Occipital lobe (tissue), 1 donor: ENCODE measurements at regions not wholly inside any gene's neighbourhood (a gene's known extent, or its start where the extent isn't known, plus 50 kb on each side); places are given as distances from the start of the nearest gene placed in this dataset.
"Not testable (repeated sequence)": the region's sequence is repeated elsewhere in the genome, so short reads cannot be mapped to it uniquely, and the experiment has no call there.

ENCODE experiments used
- DNase-seq: peaks from one replicate; lab custom pipeline; 2025; lab: John Stamatoyannopoulos, UW

GRCh38 chr12:90611048-90611447 is 343.9 kb downstream of the CCER1 start:
- DNase-seq = no peak

- DNase-seq = no peak
Observed at GRCh38 chr12:90593596-90594295, 361.2 kb downstream of the CCER1 start.

DNA sequence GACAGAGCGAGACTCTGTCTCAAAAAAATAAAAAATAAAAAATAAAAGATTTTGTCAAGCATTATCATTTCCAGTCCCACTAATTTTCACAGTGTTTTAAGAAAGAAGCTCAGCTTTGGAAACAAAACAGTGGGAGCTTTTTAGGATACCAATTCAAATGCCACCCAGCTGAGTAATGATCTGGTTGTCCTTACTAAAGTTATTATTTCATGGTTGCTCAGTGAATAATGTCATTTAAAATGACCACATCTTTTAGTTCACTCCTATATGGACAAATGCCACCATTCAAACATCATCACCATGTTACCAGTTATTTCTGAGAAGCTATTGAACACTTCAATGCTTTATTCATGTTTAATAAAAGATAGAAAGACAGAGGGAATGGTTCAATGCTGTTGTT is 365.0 kb downstream of the CCER1 start:
- no peak for DNase-seq

GRCh38 chr12:90585640-90586304 is 369.2 kb downstream of the CCER1 start:
- DNase-seq = no peak

DNA sequence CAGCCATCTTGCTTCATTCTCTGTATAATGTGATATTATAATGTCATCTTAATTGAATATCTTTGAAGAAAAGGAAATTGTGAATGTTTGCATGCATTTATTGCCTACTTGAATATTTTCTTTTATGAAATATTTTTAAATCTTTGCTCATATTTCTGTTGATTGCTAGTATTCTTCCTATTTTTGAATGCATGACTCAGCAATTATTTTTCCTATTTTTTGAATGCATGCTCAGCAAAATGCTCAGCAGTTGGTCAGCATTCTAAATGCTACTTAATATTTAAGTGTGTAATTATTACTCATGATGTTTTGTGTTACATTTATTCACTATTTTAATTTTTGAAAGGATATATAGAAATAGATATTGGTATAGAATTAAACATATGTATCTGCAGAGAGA is 378.3 kb downstream of the CCER1 start:
- no peak for DNase-seq

DNA sequence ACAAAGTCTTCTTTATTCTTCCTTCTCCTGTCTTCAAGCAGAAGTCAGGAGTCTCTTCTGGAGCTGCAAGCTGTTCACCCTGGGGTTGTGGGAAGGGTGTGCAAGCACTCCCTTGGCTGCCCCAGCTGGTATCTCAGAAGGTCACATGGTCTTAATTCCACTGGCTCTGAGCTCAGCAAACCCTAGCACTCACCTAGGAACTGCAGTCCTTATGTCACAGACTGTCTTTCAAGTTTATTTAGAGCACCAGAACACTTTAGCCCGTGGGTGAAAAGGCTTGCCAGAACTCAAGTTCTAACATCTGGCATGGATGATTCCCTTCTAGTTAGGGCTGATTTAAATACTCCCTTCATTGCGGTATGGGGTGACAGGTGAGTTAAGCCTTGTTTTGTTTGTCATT is 379.0 kb downstream of the CCER1 start:
- DNase-seq = no peak

DNA sequence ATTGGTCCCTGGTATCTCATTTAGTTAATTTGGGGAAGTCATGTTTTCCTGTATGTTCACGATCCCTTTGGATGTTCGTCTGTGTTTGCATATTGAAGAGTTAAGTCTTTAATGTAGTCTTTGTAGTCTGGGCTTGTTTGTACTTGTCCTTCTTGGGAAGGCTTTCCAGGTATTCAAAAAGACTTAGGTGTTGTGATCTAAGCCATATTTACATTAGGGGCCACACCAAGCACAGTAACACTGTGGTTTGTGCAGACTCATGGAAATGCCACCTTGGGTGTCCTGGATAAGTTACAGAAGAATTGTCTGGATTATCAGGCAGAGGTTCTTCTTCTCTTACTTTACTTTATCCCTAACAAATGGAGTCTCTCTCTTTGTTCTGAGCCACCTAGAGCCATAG is 380.3 kb downstream of the CCER1 start:
- no peak for DNase-seq

GRCh38 chr12:90572778-90573177 is 382.2 kb downstream of the CCER1 start:
- no peak for DNase-seq

GRCh38 chr12:90569685-90570084 is 385.3 kb downstream of the CCER1 start:
- DNase-seq = no peak

- no peak for DNase-seq
Observed at GRCh38 chr12:90562671-90563070, 392.3 kb downstream of the CCER1 start.

DNA sequence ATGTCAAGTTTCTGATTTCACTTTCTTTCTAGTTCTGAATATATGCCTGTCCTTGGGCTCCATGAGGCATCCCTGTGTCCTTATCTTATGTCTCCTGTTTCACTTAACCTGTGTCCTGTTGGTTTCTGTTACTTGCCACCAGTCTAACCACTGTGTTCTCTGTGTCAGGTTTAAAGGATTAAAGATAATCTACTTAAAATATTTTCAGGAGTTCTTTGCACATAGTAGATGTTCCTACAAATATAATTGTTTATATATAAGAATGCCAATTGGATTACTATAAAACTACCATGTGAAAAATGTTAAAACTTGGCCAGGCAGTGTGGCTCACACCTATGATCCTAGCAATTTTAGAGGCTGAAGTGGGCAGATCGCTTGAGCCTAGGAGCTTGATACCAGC is 406.4 kb downstream of the CCER1 start:
- DNase-seq = no peak

- no peak for DNase-seq
Observed at GRCh38 chr12:90546511-90546910, 408.5 kb downstream of the CCER1 start.

GRCh38 chr12:90543841-90544240 is 411.1 kb downstream of the CCER1 start:
- no peak for DNase-seq

- DNase-seq = no peak
Observed at GRCh38 chr12:90543374-90543773, 411.6 kb downstream of the CCER1 start.

GRCh38 chr12:90542852-90543251 is 412.1 kb downstream of the CCER1 start:
- DNase-seq = not testable (repeated sequence)

GRCh38 chr12:90533828-90534227 is 421.1 kb downstream of the CCER1 start:
- DNase-seq = not testable (repeated sequence)

GRCh38 chr12:90520002-90520734 is 434.8 kb downstream of the CCER1 start:
- no peak for DNase-seq

GRCh38 chr12:90519285-90519684 is 435.7 kb downstream of the CCER1 start:
- no peak for DNase-seq

GRCh38 chr12:90515199-90516175 is 439.5 kb downstream of the CCER1 start:
- DNase-seq = no peak

- no peak for DNase-seq
Observed at GRCh38 chr12:90514325-90514724, 440.7 kb downstream of the CCER1 start.

GRCh38 chr12:90512518-90512917 is 442.5 kb downstream of the CCER1 start:
- DNase-seq = no peak
